Esophagus squamous epithelium (tissue), 4 donors: ENCODE measurements at regions not wholly inside any gene's neighbourhood (a gene's known extent, or its start where the extent isn't known, plus 50 kb on each side); places are given as distances from the start of the nearest gene placed in this dataset.

Experiments used
- CTCF ChIP-seq, 6 experiments: fragments of 450-650 bp in 4 of 6; fragments of 200-600 bp in 2 of 6; sonication (generic) in 2 of 6; IDR thresholded peaks; one replicate each; pipeline ENCODE4 v1.5.1; 2016 to 2019; ENCODE audit warnings: antibody characterized with exemption in 6 of 6, mild to moderate bottlenecking in 4 of 6, moderate library complexity in 4 of 6
- POLR2A ChIP-seq, 4 donors: fragments of 450-650 bp; IDR thresholded peaks; one replicate each; pipeline ENCODE4 v1.6.1; 2017; ENCODE audit warnings: antibody characterized with exemption in 4 of 4, mild to moderate bottlenecking in 4 of 4, moderate library complexity in 3 of 4

GRCh38 chr11:60592601-60593000 is 77.4 kb downstream of the MS4A13 start:
- TF ChIP-seq CTCF (IDR thresholded peaks at IDR 0.05) = no peak
- no peak for TF ChIP-seq POLR2A (IDR thresholded peaks at IDR 0.05)
